ENCODE measurements at regions not wholly inside any gene's neighbourhood (a gene's known extent, or its start where the extent isn't known, plus 50 kb on each side); places are given as distances from the start of the nearest gene placed in this dataset.

- DNase-seq (ENCODE audit: low read depth, low spot score) (no peak), FAIRE-seq (no peak)
- no peaks in the 10 kb centered on the region for H3K9me1 ChIP-seq (replicated peaks; ENCODE audit: control insufficient read depth, extremely low read depth, insufficient read depth, low read length)
- H4K20me1 ChIP-seq (replicated peaks; ENCODE audit: control insufficient read depth, extremely low read depth, insufficient read depth, low read length) = no peaks in the 10 kb centered on the region
- peaks cover 2% of the 10 kb centered on the region for H3K9me3 ChIP-seq (replicated peaks; ENCODE audit: control insufficient read depth, insufficient read depth, low read length)
- POLR2A ChIA-PET = no interaction called here
- H2AFZ ChIP-seq (ENCODE audit: low read depth, low read length) = no peak overlapping the region
- dilution Hi-C loops (cut with MboI; ENCODE audit: extremely low pct_ligation_motif_present, low sequenced_read_pairs) = no loop called here
- CTCF ChIA-PET = no interaction called here
- H3K4me3 ChIP-seq (replicated peaks in 1 of 3; ENCODE audit: insufficient read depth in 1 of 3, low read depth in 1 of 3, low read length in 3 of 3) = no peak overlapping the region
- no peaks in the 10 kb centered on the region for H3K36me3 ChIP-seq (ENCODE audit: control insufficient read depth in 2 of 2, extremely low read depth in 1 of 2, insufficient read depth in 2 of 2, low read length in 2 of 2)
- no peak overlapping the region for H3K27ac ChIP-seq (ENCODE audit: insufficient read depth, low read depth, low read length)
- H3K4me1 ChIP-seq (ENCODE audit: control insufficient read depth, extremely low read depth, insufficient read depth, low read length) = no peaks in the 10 kb centered on the region
- no peak overlapping the region for H3K9ac ChIP-seq (replicated peaks; ENCODE audit: extremely low read depth, insufficient read depth, low read length)
- TF ChIP-seq POLR2AphosphoS5 (IDR thresholded peaks at IDR 0.05; ENCODE audit: insufficient read depth, low read depth, low read length) (no peak), MAX (IDR thresholded peaks at IDR 0.05; ENCODE audit: insufficient read depth, insufficient read length) (no peak), MYC (IDR thresholded peaks at IDR 0.05; ENCODE audit: low read depth, low read length) (no peak), FOS (IDR thresholded peaks at IDR 0.05; ENCODE audit: borderline replicate concordance, insufficient read depth, low read length) (no peak), GATA2 (IDR thresholded peaks at IDR 0.05; ENCODE audit: insufficient read depth, insufficient read length, low read depth, low read length) (no peak), JUN (IDR thresholded peaks at IDR 0.05; ENCODE audit: borderline replicate concordance, insufficient read depth, insufficient read length, low read depth) (no peak), POLR2A (IDR thresholded peaks at IDR 0.05; ENCODE audit: low read depth, low read length) (no peak), EZH2 (IDR thresholded peaks at IDR 0.05; ENCODE audit: borderline replicate concordance, low read depth, low read length, severe bottlenecking) (no peak), CTCF (IDR thresholded peaks at IDR 0.05; ENCODE audit: extremely low read depth in 1 of 2, insufficient read depth in 1 of 2, low read depth in 1 of 2, low read length in 2 of 2) (no peak)
- BruUV-seq (replicated peaks) = no TSS peak
- intact Hi-C loops (cut with micrococcal nuclease) = no loop called here
- H3K4me2 ChIP-seq (ENCODE audit: insufficient read depth, low read length) = no peak overlapping the region
- H3K27me3 ChIP-seq (ENCODE audit: control insufficient read depth in 2 of 2, insufficient read depth in 2 of 2, low read length in 2 of 2) = no peaks in the 10 kb centered on the region
- no peaks in the 10 kb centered on the region for H3K79me2 ChIP-seq (ENCODE audit: control insufficient read depth, insufficient read depth, low read length)
Measured at GRCh38 chr9:103755441-103755840, 338.7 kb upstream of the SMC2 start.
